HepG2 (cell line): ENCODE measurements at regions not wholly inside any gene's neighbourhood (a gene's known extent, or its start where the extent isn't known, plus 50 kb on each side); places are given as distances from the start of the nearest gene placed in this dataset.

Experiments used
- ATAC-seq: fragments of 200-7000 bp; cut with Tn5 transposase; 3 replicates; pipeline ENCODE4 v1.9.1; 2020; ENCODE audit warnings: mild to moderate bottlenecking, moderate library complexity
- BruUV-seq: library from RNA; stranded (reverse); fragments of 400-500 nt; replicated peaks from 2 replicates; lab custom pipeline; 2021; lab: Mats Ljungman, UMichigan
- CTCF ChIA-PET: fragments of 300-600 bp; formaldehyde crosslinking; extraction: SDS; loops from one replicate; lab custom pipeline; 2021; ENCODE audit warnings: low total read pairs, inconsistent platforms, low intra/inter-chr PET ratio; lab: Yijun Ruan, JAX
- POLR2A ChIA-PET: fragments of 350-600 bp; sonication (Branson Sonifier 250); formaldehyde crosslinking; loops from one replicate; lab custom pipeline; 2020; ENCODE audit warnings: antibody characterized with exemption, inconsistent platforms; lab: Yijun Ruan, JAX
- DNase-seq: peaks from one replicate; pipeline ENCODE4 v3.0.0-alpha.2; 2015; ENCODE audit warnings: low spot score
- FAIRE-seq: peaks from 3 replicates; lab custom pipeline; 2011; peaks lifted over from hg19 to GRCh38; lab: Jason Lieb, UNC
- H2AFZ ChIP-seq: one replicate; pipeline ENCODE4 v1.6.1; 2011; ENCODE audit warnings: low read length, inconsistent platforms
- H3K27ac ChIP-seq: fragments of 300-600 bp; 3 replicates; pipeline ENCODE4 v1.8.0; 2011; ENCODE audit warnings: mixed run types, mild to moderate bottlenecking, mixed read lengths, low read length, inconsistent platforms; ENCODE audit not compliant: insufficient read depth; ENCODE audit errors: extremely low read length
- H3K27me3 ChIP-seq, 2 experiments: fragments of 200-600 bp in 1 of 2; 2 replicates in 1 of 2; 3 replicates in 1 of 2; pipeline versions ENCODE4 v1.6.0 to v1.8.0; 2011; ENCODE audit warnings: low read length in 2 of 2, mild to moderate bottlenecking in 2 of 2, moderate library complexity in 2 of 2, inconsistent platforms in 1 of 2; ENCODE audit not compliant: insufficient read depth in 2 of 2, control insufficient read depth in 1 of 2
- H3K36me3 ChIP-seq, 2 experiments: fragments of 200-600 bp in 1 of 2; replicated peaks in 1 of 2; 2 replicates in 1 of 2; 3 replicates in 1 of 2; pipeline versions ENCODE4 v1.5.1 to v1.8.0; 2011; ENCODE audit warnings: low read length in 2 of 2, inconsistent platforms in 1 of 2; ENCODE audit not compliant: insufficient read depth in 2 of 2, control insufficient read depth in 1 of 2
- H3K4me1 ChIP-seq: 2 replicates; pipeline ENCODE4 v1.5.1; 2012; ENCODE audit warnings: low read length, inconsistent platforms; ENCODE audit not compliant: insufficient read depth
- H3K4me2 ChIP-seq: 2 replicates; pipeline ENCODE4 v1.6.0; 2011; ENCODE audit warnings: low read depth, low read length, inconsistent platforms
- H3K4me3 ChIP-seq, 3 experiments: fragments of 200-600 bp in 1 of 3; sonication (generic), shearing (Covaris generic) in 1 of 3; replicated peaks in 1 of 3; 2 replicates each; pipeline ENCODE4 v1.5.1; 2011 to 2016; ENCODE audit warnings: low read length in 3 of 3, inconsistent platforms in 2 of 3, low read depth in 2 of 3, mild to moderate bottlenecking in 2 of 3, control low read depth in 1 of 3, mixed read lengths in 1 of 3; ENCODE audit not compliant: insufficient read depth in 1 of 3
- H3K79me2 ChIP-seq: one replicate; pipeline ENCODE4 v1.6.1; 2011; ENCODE audit warnings: low read length, inconsistent platforms; ENCODE audit not compliant: insufficient read depth
- H3K9ac ChIP-seq: 2 replicates; pipeline ENCODE4 v1.6.0; 2011; ENCODE audit warnings: mild to moderate bottlenecking, low read depth, low read length, inconsistent platforms; ENCODE audit not compliant: insufficient read depth
- H3K9me3 ChIP-seq: 2 replicates; pipeline ENCODE4 v1.5.1; 2012; ENCODE audit warnings: mild to moderate bottlenecking, low read length
- H4K20me1 ChIP-seq: 2 replicates; pipeline ENCODE4 v1.6.0; 2011; ENCODE audit warnings: inconsistent platforms, mild to moderate bottlenecking, low read length, moderate library complexity; ENCODE audit not compliant: insufficient read depth
- AKAP8 ChIP-seq: sonication (generic); formaldehyde crosslinking; IDR thresholded peaks from 2 replicates; pipeline ENCODE4 v1.5.1; 2020; ENCODE audit warnings: mild to moderate bottlenecking, missing genetic modification reagents
- BRD4 ChIP-seq: sonication (generic); formaldehyde crosslinking; IDR thresholded peaks from 2 replicates; pipeline ENCODE4 v1.4.0; 2020; ENCODE audit warnings: missing genetic modification reagents
- CHCHD3 ChIP-seq: sonication (generic); formaldehyde crosslinking; IDR thresholded peaks from 2 replicates; pipeline ENCODE4 v1.8.0; 2022; ENCODE audit warnings: mild to moderate bottlenecking, missing genetic modification reagents, moderate library complexity
- MIER3 ChIP-seq: IDR thresholded peaks from 2 replicates; pipeline ENCODE4 v1.6.1; 2016; ENCODE audit warnings: missing compliant biosample characterization, borderline replicate concordance
- PHF20 ChIP-seq: sonication (generic); formaldehyde crosslinking; IDR thresholded peaks from 2 replicates; pipeline ENCODE4 v1.5.0; 2020; ENCODE audit warnings: mild to moderate bottlenecking, missing genetic modification reagents
- SATB2 ChIP-seq: sonication (generic); formaldehyde crosslinking; IDR thresholded peaks from 2 replicates; pipeline ENCODE4 v1.5.0; 2020; ENCODE audit warnings: missing genetic modification reagents
- SNAPC5 ChIP-seq: sonication (generic); formaldehyde crosslinking; IDR thresholded peaks from 2 replicates; pipeline ENCODE4 v1.8.1; 2023; ENCODE audit warnings: mild to moderate bottlenecking, missing genetic modification reagents, borderline replicate concordance
- TFAP4 ChIP-seq: sonication (generic); IDR thresholded peaks from 2 replicates; pipeline ENCODE4 v1.6.1; 2016; ENCODE audit warnings: low read depth, borderline replicate concordance
- WIZ ChIP-seq: sonication (generic); formaldehyde crosslinking; IDR thresholded peaks from 2 replicates; pipeline ENCODE4 v1.5.1; 2020; ENCODE audit warnings: mild to moderate bottlenecking, missing genetic modification reagents
- ZNF34 ChIP-seq: sonication (generic); formaldehyde crosslinking; IDR thresholded peaks from 2 replicates; pipeline ENCODE4 v1.4.0; 2020; ENCODE audit warnings: mild to moderate bottlenecking, missing genetic modification reagents, borderline replicate concordance
- ZNF350 ChIP-seq: sonication (generic); formaldehyde crosslinking; IDR thresholded peaks from 2 replicates; pipeline ENCODE4 v1.4.0; 2020; ENCODE audit warnings: mild to moderate bottlenecking, low read depth, missing genetic modification reagents, borderline replicate concordance
- ZNF768 ChIP-seq: sonication (generic); formaldehyde crosslinking; IDR thresholded peaks from 2 replicates; pipeline ENCODE4 v1.4.0; 2020; ENCODE audit warnings: missing genetic modification reagents
- WGBS: methylation state at CpG from one replicate; pipeline ENCODE4 v1.1.6; 2017; ENCODE audit warnings: low lambda C conversion rate; 5-methylcytosine and 5-hydroxymethylcytosine counted together
- in situ Hi-C: cut with HindIII; loops from 2 replicates; pipeline ENCODE4 v1.10.0; 2017; ENCODE audit warnings: low pct_unique_long_range_greater_than_20kb; ENCODE audit not compliant: extremely low pct_ligation_motif_present
- intact Hi-C: fragments of 100-400 bp; cut with micrococcal nuclease; formaldehyde crosslinking; loops from one replicate; pipeline ENCODE4 v1.10.0; 2022; ENCODE audit not compliant: unreplicated experiment

GRCh38 chr16:86657972-86658371 lies 79.6 kb downstream of the FOXL1 start:
- DNase-seq = no peak
- in situ Hi-C loops = no loop called here
- Histone ChIP-seq H3K79me2 (no peaks in the 10 kb centered on the region), H2AFZ (no peak overlapping the region), H3K27me3 (peaks cover 2 to 33% of the 10 kb centered on the region in 2 experiments; a peak in 4 of 5 replicates), H3K4me1 (no peaks in the 10 kb centered on the region), H3K4me2 (no peak overlapping the region), H3K4me3 (no peak overlapping the region), H3K9me3 (0 out of 2 replicates have a peak, but pooled peaks cover 4% of the 10 kb centered on the region), H4K20me1 (no peaks in the 10 kb centered on the region), H3K27ac (no peak overlapping the region), H3K36me3 (no peaks in the 10 kb centered on the region), H3K9ac (no peak overlapping the region)
- TF ChIP-seq SATB2 (CRISPR knock-in tag) = no peak
- no peak for TF ChIP-seq PHF20
- TF ChIP-seq CHCHD3 (CRISPR knock-in tag) = no peak
- ATAC-seq = no peak
- intact Hi-C loops = no loop called here
- POLR2A ChIA-PET = no interaction called here
- CTCF ChIA-PET = no interaction called here
- WGBS = 4% methylated on average over 6 of the region's 6 CpGs
- no TSS peak for BruUV-seq
- FAIRE-seq = no peak

- Histone ChIP-seq H3K4me1 (peaks cover 22% of the 10 kb centered on the region), H2AFZ (no peak overlapping the region), H3K27me3 (peaks cover 0 to 21% of the 10 kb centered on the region in 2 experiments; a peak in 4 of 5 replicates), H3K9me3 (peaks cover 11% of the 10 kb centered on the region; the same call in 1 of the 2 replicates), H3K27ac (no peak overlapping the region), H4K20me1 (no peaks in the 10 kb centered on the region), H3K36me3 (no peaks in the 10 kb centered on the region), H3K4me2 (no peak overlapping the region), H3K4me3 (no peak overlapping the region), H3K9ac (no peak overlapping the region), H3K79me2 (no peaks in the 10 kb centered on the region)
- TF ChIP-seq TFAP4 = no peak
- no peak for TF ChIP-seq MIER3
- no peak for TF ChIP-seq WIZ (CRISPR knock-in tag)
- no peak for TF ChIP-seq AKAP8 (CRISPR knock-in tag)
- TF ChIP-seq ZNF34 (CRISPR knock-in tag) = no peak
- TF ChIP-seq SNAPC5 (CRISPR knock-in tag) = no peak
- no peak for TF ChIP-seq ZNF350
- no peak for TF ChIP-seq ZNF768 (CRISPR knock-in tag)
- TF ChIP-seq BRD4 (CRISPR knock-in tag) = no peak
- ChIA-PET POLR2A (no interaction called here), CTCF (no interaction called here)
- whole genome bisulfite sequencing = 0% methylated on average over 4 of the region's 4 CpGs
- intact Hi-C loops = no loop called here
- no TSS peak for BruUV-seq
- ATAC-seq (no peak), DNase-seq (no peak), FAIRE-seq (no peak)
- in situ Hi-C loops = no loop called here
Measured at GRCh38 chr16:86660623-86661022, 82.3 kb downstream of the FOXL1 start.
